Neural cell (in vitro differentiated cells): ENCODE measurements at regions not wholly inside any gene's neighbourhood (a gene's known extent, or its start where the extent isn't known, plus 50 kb on each side); places are given as distances from the start of the nearest gene placed in this dataset.

ENCODE experiments used
- H2AFZ ChIP-seq: fragments of 200-600, 300-800 bp; sonication (generic), shearing (Covaris generic); 2 replicates; pipeline ENCODE4 v1.6.0; 2014; ENCODE audit warnings: low read depth, mild to moderate bottlenecking, antibody characterized with exemption, low read length, moderate library complexity
- H3F3A ChIP-seq: fragments of 200-600 bp; shearing (Covaris generic); 2 replicates; pipeline ENCODE4 v1.6.1; 2016; ENCODE audit warnings: mild to moderate bottlenecking, moderate library complexity, mixed read lengths, antibody characterized with exemption, low read length; ENCODE audit not compliant: insufficient read depth, poor library complexity, severe bottlenecking
- H3K27ac ChIP-seq: fragments of 200-600, 300-800 bp; sonication (generic), shearing (Covaris generic); 2 replicates; pipeline ENCODE4 v1.5.1; 2014; ENCODE audit warnings: mild to moderate bottlenecking, low read length, moderate library complexity
- H3K27me3 ChIP-seq: fragments of 300-800, 200-600 bp; sonication (generic), shearing (Covaris generic); 2 replicates; pipeline ENCODE4 v1.6.0; 2014; ENCODE audit warnings: mild to moderate bottlenecking, low read depth, low read length, moderate library complexity; ENCODE audit not compliant: insufficient read depth
- H3K36me3 ChIP-seq: fragments of 300-800, 200-600 bp; sonication (generic), shearing (Covaris generic); 2 replicates; pipeline ENCODE4 v1.5.1; 2014; ENCODE audit warnings: mild to moderate bottlenecking, antibody characterized with exemption, low read length, moderate library complexity; ENCODE audit not compliant: insufficient read depth
- H3K4me2 ChIP-seq: fragments of 300-800, 200-600 bp; sonication (generic), shearing (Covaris generic); 2 replicates; pipeline ENCODE4 v1.6.0; 2014; ENCODE audit warnings: mild to moderate bottlenecking, low read length
- H3K4me3 ChIP-seq: fragments of 300-800, 200-600 bp; sonication (generic), shearing (Covaris generic); 2 replicates; pipeline ENCODE4 v1.5.1; 2014; ENCODE audit warnings: mild to moderate bottlenecking, low read length, moderate library complexity
- H3K79me2 ChIP-seq: fragments of 200-600 bp; shearing (Covaris generic); replicated peaks from 2 replicates; pipeline ENCODE4 v1.6.0; 2014; ENCODE audit warnings: mild to moderate bottlenecking, low read length, moderate library complexity; ENCODE audit not compliant: insufficient read depth
- H3K9ac ChIP-seq: fragments of 300-800, 200-600 bp; sonication (generic), shearing (Covaris generic); 2 replicates; pipeline ENCODE4 v1.6.1; 2016; ENCODE audit warnings: mild to moderate bottlenecking, low read length, mixed read lengths
- H3K9me2 ChIP-seq: fragments of 200-600 bp; shearing (Covaris generic); 2 replicates; pipeline ENCODE4 v1.6.1; 2016; ENCODE audit warnings: mild to moderate bottlenecking, low read length, mixed read lengths; ENCODE audit not compliant: insufficient read depth
- H3K9me3 ChIP-seq: fragments of 200-600, 300-800 bp; sonication (generic), shearing (Covaris generic); 2 replicates; pipeline ENCODE4 v1.6.1; 2016; ENCODE audit warnings: mild to moderate bottlenecking, mixed run types, low read length, moderate library complexity, mixed read lengths
- H4K20me1 ChIP-seq: fragments of 200-600 bp; shearing (Covaris generic); 2 replicates; pipeline ENCODE4 v1.6.1; 2016; ENCODE audit warnings: mild to moderate bottlenecking, mixed run types; ENCODE audit not compliant: insufficient read depth
- EP300 ChIP-seq: fragments of 450-650 bp; conservative IDR thresholded peaks from 2 replicates; pipeline ENCODE4 v1.6.1; 2014; ENCODE audit warnings: antibody characterized with exemption, mild to moderate bottlenecking, moderate library complexity; ENCODE audit not compliant: poor library complexity, severe bottlenecking
- EZH2 ChIP-seq: fragments of 200-600, 300-800 bp; shearing (Covaris generic), sonication (generic); IDR thresholded peaks from 2 replicates; pipeline ENCODE4 v1.6.1; 2014; ENCODE audit warnings: antibody characterized with exemption, low read length, borderline replicate concordance, mild to moderate bottlenecking; ENCODE audit not compliant: insufficient read depth, poor library complexity, severe bottlenecking
- MXI1 ChIP-seq: fragments of 450-650 bp; conservative IDR thresholded peaks from 2 replicates; pipeline ENCODE4 v1.6.1; 2014; ENCODE audit warnings: antibody characterized with exemption, mild to moderate bottlenecking; ENCODE audit not compliant: poor library complexity, severe bottlenecking
- POLR2AphosphoS5 ChIP-seq: IDR thresholded peaks from 2 replicates; pipeline ENCODE4 v1.6.1; 2012
- RAD21 ChIP-seq: fragments of 450-650 bp; conservative IDR thresholded peaks from 2 replicates; pipeline ENCODE4 v1.6.1; 2014; ENCODE audit warnings: antibody characterized with exemption, mild to moderate bottlenecking, moderate library complexity
- SMC3 ChIP-seq: fragments of 450-650 bp; conservative IDR thresholded peaks from 2 replicates; pipeline ENCODE4 v1.6.1; 2014; ENCODE audit warnings: antibody characterized with exemption, mild to moderate bottlenecking, moderate library complexity; ENCODE audit not compliant: poor library complexity
- TAF1 ChIP-seq: IDR thresholded peaks from 2 replicates; pipeline ENCODE4 v1.6.1; 2012; ENCODE audit warnings: low read depth
- TF ChIP-seq, protein P1 (sequence below): IDR thresholded peaks from 2 replicates; pipeline ENCODE4 v1.6.1; 2012; ENCODE audit warnings: borderline replicate concordance
- TF ChIP-seq, protein P2 (sequence below): fragments of 450-650 bp; IDR thresholded peaks from 2 replicates; pipeline ENCODE4 v1.5.1; 2014; ENCODE audit warnings: antibody characterized with exemption, mild to moderate bottlenecking, moderate library complexity; ENCODE audit not compliant: poor library complexity, severe bottlenecking

DNA sequence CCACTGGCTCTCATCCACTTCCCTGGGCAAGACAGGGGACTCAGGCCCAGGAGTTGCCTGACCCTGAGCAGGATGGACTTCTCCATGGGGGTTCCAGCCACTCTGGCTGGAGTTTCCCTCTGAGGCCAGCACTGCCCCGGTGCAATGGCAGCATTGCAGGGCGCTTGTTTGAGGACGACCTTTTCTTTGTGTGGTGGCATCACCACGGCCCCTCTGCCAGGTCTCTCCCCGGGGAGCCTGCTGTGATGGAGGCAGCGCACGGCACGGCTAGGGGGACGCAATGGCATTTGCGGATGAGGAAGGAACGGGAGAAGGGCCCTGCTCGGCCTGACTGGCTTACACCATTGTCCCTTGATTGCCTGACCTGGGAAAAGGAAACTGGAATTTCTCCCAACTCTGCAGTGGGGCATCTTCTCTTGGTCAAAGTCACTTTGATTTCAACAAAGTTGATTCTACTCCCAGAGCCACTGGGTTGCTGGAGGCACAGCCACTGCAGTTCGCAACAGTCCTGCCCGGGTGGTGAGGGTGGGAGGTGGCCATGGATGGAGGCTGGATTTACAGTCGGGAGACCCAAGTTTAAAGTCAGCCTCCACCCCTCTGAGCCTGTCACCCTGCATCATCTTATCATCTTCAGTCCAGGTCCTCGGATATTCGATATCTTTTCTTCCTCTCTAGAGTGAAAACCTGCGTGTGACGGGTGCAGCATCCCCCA, 82.9 kb upstream of the ZNF469 start:
- no peak overlapping the region for H3K9ac ChIP-seq
- H3K9me3 ChIP-seq, result no peaks in the 10 kb centered on the region
- H3K9me2 ChIP-seq, result no peaks in the 10 kb centered on the region
- no peak overlapping the region for H2AFZ ChIP-seq
- H3K4me2 ChIP-seq, result no peak overlapping the region
- no peaks in the 10 kb centered on the region for H3F3A ChIP-seq
- H3K27me3 ChIP-seq, result no peaks in the 10 kb centered on the region
- no peaks in the 10 kb centered on the region for H4K20me1 ChIP-seq
- H3K79me2 ChIP-seq, result no peaks in the 10 kb centered on the region
- no peak overlapping the region for H3K4me3 ChIP-seq
- no peaks in the 10 kb centered on the region for H3K36me3 ChIP-seq
- no peak for TF ChIP-seq RAD21
- no peak for TF ChIP-seq EZH2
- TF ChIP-seq POLR2AphosphoS5, result no peak
- TF ChIP-seq TAF1, result no peak
- TF ChIP-seq, protein P1, sequence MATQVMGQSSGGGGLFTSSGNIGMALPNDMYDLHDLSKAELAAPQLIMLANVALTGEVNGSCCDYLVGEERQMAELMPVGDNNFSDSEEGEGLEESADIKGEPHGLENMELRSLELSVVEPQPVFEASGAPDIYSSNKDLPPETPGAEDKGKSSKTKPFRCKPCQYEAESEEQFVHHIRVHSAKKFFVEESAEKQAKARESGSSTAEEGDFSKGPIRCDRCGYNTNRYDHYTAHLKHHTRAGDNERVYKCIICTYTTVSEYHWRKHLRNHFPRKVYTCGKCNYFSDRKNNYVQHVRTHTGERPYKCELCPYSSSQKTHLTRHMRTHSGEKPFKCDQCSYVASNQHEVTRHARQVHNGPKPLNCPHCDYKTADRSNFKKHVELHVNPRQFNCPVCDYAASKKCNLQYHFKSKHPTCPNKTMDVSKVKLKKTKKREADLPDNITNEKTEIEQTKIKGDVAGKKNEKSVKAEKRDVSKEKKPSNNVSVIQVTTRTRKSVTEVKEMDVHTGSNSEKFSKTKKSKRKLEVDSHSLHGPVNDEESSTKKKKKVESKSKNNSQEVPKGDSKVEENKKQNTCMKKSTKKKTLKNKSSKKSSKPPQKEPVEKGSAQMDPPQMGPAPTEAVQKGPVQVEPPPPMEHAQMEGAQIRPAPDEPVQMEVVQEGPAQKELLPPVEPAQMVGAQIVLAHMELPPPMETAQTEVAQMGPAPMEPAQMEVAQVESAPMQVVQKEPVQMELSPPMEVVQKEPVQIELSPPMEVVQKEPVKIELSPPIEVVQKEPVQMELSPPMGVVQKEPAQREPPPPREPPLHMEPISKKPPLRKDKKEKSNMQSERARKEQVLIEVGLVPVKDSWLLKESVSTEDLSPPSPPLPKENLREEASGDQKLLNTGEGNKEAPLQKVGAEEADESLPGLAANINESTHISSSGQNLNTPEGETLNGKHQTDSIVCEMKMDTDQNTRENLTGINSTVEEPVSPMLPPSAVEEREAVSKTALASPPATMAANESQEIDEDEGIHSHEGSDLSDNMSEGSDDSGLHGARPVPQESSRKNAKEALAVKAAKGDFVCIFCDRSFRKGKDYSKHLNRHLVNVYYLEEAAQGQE, result no peak
- no peak for TF ChIP-seq SMC3
- TF ChIP-seq, protein P2, sequence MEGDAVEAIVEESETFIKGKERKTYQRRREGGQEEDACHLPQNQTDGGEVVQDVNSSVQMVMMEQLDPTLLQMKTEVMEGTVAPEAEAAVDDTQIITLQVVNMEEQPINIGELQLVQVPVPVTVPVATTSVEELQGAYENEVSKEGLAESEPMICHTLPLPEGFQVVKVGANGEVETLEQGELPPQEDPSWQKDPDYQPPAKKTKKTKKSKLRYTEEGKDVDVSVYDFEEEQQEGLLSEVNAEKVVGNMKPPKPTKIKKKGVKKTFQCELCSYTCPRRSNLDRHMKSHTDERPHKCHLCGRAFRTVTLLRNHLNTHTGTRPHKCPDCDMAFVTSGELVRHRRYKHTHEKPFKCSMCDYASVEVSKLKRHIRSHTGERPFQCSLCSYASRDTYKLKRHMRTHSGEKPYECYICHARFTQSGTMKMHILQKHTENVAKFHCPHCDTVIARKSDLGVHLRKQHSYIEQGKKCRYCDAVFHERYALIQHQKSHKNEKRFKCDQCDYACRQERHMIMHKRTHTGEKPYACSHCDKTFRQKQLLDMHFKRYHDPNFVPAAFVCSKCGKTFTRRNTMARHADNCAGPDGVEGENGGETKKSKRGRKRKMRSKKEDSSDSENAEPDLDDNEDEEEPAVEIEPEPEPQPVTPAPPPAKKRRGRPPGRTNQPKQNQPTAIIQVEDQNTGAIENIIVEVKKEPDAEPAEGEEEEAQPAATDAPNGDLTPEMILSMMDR, result no peak
- TF ChIP-seq MXI1, result no peak
- TF ChIP-seq EP300, result no peak
- H3K27ac ChIP-seq, result no peak overlapping the region

DNA sequence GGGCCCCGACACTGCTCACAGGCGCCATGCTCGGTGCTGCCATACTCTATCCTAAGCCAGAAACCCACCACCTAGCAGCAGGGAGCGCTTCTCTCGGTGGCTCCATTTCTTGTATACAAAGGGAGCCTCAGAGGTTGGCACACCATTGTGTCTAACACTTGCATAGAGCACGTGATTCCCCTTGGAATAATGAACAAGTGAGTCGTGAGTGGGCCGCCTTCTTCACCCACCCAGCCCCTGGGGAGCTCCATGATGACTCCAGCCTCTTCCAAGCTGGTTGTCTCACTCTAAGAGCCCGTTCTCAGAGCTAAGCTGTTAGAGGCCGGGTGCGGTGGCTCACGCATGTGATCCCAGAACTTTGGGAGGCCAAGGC, 82.3 kb upstream of the ZNF469 start:
- Histone ChIP-seq H4K20me1 (no peaks in the 10 kb centered on the region), H3K9me2 (no peaks in the 10 kb centered on the region), H3K79me2 (no peaks in the 10 kb centered on the region), H3K27me3 (no peaks in the 10 kb centered on the region), H3K9ac (no peak overlapping the region), H3K4me2 (no peak overlapping the region), H3F3A (no peaks in the 10 kb centered on the region), H3K36me3 (no peaks in the 10 kb centered on the region), H2AFZ (no peak overlapping the region), H3K9me3 (no peaks in the 10 kb centered on the region), H3K4me3 (no peak overlapping the region), H3K27ac (no peak overlapping the region)
- TF ChIP-seq, protein P2, result no peak
- TF ChIP-seq SMC3 (no peak), MXI1 (no peak), EP300 (no peak)
- TF ChIP-seq, protein P1, result no peak
